Heart left ventricle (tissue), 13 donors: ENCODE measurements at regions not wholly inside any gene's neighbourhood (a gene's known extent, or its start where the extent isn't known, plus 50 kb on each side); places are given as distances from the start of the nearest gene placed in this dataset.

Source experiments
- POLR2A ChIP-seq, 2 donors: fragments of 450-650 bp; IDR thresholded peaks; one replicate each; pipeline ENCODE4 v1.6.1; 2017; ENCODE audit warnings: antibody characterized with exemption in 2 of 2, mild to moderate bottlenecking in 2 of 2, moderate library complexity in 2 of 2
- TF ChIP-seq, protein P1 (sequence below), 12 donors: fragments of 200-600 bp; sonication (generic) in 4 of 12; IDR thresholded peaks; one replicate each; pipeline versions ENCODE4 v1.5.0 to v1.8.0; 2018 to 2022; ENCODE audit warnings: antibody characterized with exemption in 12 of 12, mild to moderate bottlenecking in 5 of 12
- donor health status: ischemic (EF 13 %, LVEDD 7.1; RV severe dilation, severe dysfunction).
- donor health status: DM: no; HTN: yes; CAD: no.
- donor health status: DM: no; HTN: no; CAD: no.
- donor health status: ischemic (EF 25% LVEDD 6.9; RV normal size, moderate dysfunction).
- donor health status: ischemic (EF 25% LVEDD 5.7; RV mildly dilated, moderate dysfunction).
- donor health status: ischemic (EF 35%, LVEDD 5.7; RV mildly dilated, moderate dysfunction).
- donor health status: nonischemic (EF 11% LVEDD 7.7; RV severe dilation, severe dysfunction).
- donor health status: DM: yes; HTN: yes; CAD: no.
- donor health status: PGD.
- donor health status: ischemic (EF 29% LVEDD 5.4; RV normal size, mild dysfunction).
- donor health status: nonischemic (EF 23%, LVEDD 6.1; RV moderate dilation, normal function).

DNA sequence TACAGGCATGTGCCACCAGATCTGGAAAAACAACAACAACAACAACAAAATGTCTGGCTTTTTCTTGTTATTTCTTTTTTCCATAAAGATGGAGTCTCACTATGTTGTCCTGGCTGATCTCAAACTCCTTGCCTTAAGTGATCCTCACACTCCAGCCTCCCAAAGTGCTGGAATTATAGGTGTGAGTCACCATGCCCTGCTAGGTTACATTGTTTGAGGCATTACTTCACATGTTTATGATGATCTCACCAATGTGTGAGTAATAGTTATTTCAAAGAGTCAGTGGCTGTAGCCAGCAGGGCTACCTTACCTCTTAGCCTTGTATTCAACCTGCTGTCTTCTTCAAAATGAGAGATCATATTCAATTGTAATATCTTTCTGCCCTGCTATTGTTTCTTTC is 445.7 kb downstream of the AMY1C start:
- TF ChIP-seq, protein P1, sequence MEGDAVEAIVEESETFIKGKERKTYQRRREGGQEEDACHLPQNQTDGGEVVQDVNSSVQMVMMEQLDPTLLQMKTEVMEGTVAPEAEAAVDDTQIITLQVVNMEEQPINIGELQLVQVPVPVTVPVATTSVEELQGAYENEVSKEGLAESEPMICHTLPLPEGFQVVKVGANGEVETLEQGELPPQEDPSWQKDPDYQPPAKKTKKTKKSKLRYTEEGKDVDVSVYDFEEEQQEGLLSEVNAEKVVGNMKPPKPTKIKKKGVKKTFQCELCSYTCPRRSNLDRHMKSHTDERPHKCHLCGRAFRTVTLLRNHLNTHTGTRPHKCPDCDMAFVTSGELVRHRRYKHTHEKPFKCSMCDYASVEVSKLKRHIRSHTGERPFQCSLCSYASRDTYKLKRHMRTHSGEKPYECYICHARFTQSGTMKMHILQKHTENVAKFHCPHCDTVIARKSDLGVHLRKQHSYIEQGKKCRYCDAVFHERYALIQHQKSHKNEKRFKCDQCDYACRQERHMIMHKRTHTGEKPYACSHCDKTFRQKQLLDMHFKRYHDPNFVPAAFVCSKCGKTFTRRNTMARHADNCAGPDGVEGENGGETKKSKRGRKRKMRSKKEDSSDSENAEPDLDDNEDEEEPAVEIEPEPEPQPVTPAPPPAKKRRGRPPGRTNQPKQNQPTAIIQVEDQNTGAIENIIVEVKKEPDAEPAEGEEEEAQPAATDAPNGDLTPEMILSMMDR (IDR thresholded peaks at IDR 0.05): no peak
- no peak for TF ChIP-seq POLR2A (IDR thresholded peaks at IDR 0.05)
